Caco-2 (cell line): ENCODE measurements at regions not wholly inside any gene's neighbourhood (a gene's known extent, or its start where the extent isn't known, plus 50 kb on each side); places are given as distances from the start of the nearest gene placed in this dataset.

ENCODE experiments used
- BruUV-seq: library from RNA; stranded (reverse); fragments of 400-500 nt; replicated peaks from 2 replicates; lab custom pipeline; 2021; lab: Mats Ljungman, UMichigan
- CTCF ChIA-PET: fragments of 300-600 bp; sonication (Branson Sonifier 250); formaldehyde crosslinking; loops from one replicate; lab custom pipeline; 2022; ENCODE audit warnings: antibody characterized with exemption; lab: Charles Lee
- POLR2A ChIA-PET: fragments of 300-600 bp; sonication (Branson Sonifier 250); formaldehyde crosslinking; loops from one replicate; lab custom pipeline; 2022; ENCODE audit warnings: antibody characterized with exemption; lab: Charles Lee
- DNase-seq, 2 experiments: peaks; one replicate each; pipeline versions ENCODE4 v3.0.0 to v3.0.0-alpha.2; 2020 to 2022
- H3K27me3 ChIP-seq: replicated peaks from 2 replicates; pipeline ENCODE4 v1.6.0; 2011; ENCODE audit warnings: low read length; ENCODE audit not compliant: control insufficient read depth, insufficient read depth
- H3K36me3 ChIP-seq: 2 replicates; pipeline ENCODE4 v1.5.1; 2011; ENCODE audit warnings: low read length; ENCODE audit not compliant: control insufficient read depth, insufficient read depth
- H3K4me1 ChIP-seq: fragments of 250-450 bp; sonication (Bioruptor Pico); 2 replicates; pipeline ENCODE4 v1.5.1; 2020; ENCODE audit warnings: mild to moderate bottlenecking
- H3K4me3 ChIP-seq: 2 replicates; pipeline ENCODE4 v1.5.1; 2011; ENCODE audit warnings: low read depth, mild to moderate bottlenecking, control low read depth, low read length
- H3K9me3 ChIP-seq: fragments of 250-450 bp; sonication (Bioruptor Pico); 2 replicates; pipeline ENCODE4 v1.5.1; 2020; ENCODE audit warnings: mild to moderate bottlenecking, moderate library complexity
- H3K27ac Mint-ChIP-seq: one replicate; pipeline ENCODE4 v1.8.0; 2022; ENCODE audit warnings: mixed read lengths; ENCODE audit not compliant: unreplicated experiment
- H3K27me3 Mint-ChIP-seq: one replicate; pipeline ENCODE4 v1.8.0; 2022; ENCODE audit warnings: mixed read lengths; ENCODE audit not compliant: insufficient read depth, unreplicated experiment
- H3K36me3 Mint-ChIP-seq: one replicate; pipeline ENCODE4 v1.8.0; 2022; ENCODE audit warnings: mild to moderate bottlenecking, mixed read lengths; ENCODE audit not compliant: insufficient read depth, unreplicated experiment
- H3K4me1 Mint-ChIP-seq: one replicate; pipeline ENCODE4 v1.8.0; 2022; ENCODE audit warnings: low read depth, mixed read lengths; ENCODE audit not compliant: unreplicated experiment
- H3K4me3 Mint-ChIP-seq: one replicate; pipeline ENCODE4 v1.8.0; 2022; ENCODE audit warnings: mild to moderate bottlenecking, moderate library complexity, mixed read lengths; ENCODE audit not compliant: unreplicated experiment
- H3K9me3 Mint-ChIP-seq: one replicate; pipeline ENCODE4 v1.8.0; 2022; ENCODE audit warnings: mixed read lengths; ENCODE audit not compliant: unreplicated experiment
- intact Hi-C: fragments of 100-400 bp; cut with micrococcal nuclease; formaldehyde crosslinking; loops from one replicate; pipeline ENCODE4 v1.10.0; 2022; ENCODE audit not compliant: unreplicated experiment
- TF ChIP-seq, protein P1 (sequence below), 2 experiments: fragments of 200-600 bp in 1 of 2; IDR thresholded peaks; 1 replicate in 1 of 2; 2 replicates in 1 of 2; pipeline versions ENCODE4 v1.5.1 to v1.8.0; 2011 to 2022; ENCODE audit warnings: antibody characterized with exemption in 1 of 2, control low read depth in 1 of 2, inconsistent platforms in 1 of 2, low read depth in 1 of 2, low read length in 1 of 2, mild to moderate bottlenecking in 1 of 2, moderate library complexity in 1 of 2; ENCODE audit not compliant: insufficient read depth in 1 of 2, severe bottlenecking in 1 of 2, unreplicated experiment in 1 of 2

DNA sequence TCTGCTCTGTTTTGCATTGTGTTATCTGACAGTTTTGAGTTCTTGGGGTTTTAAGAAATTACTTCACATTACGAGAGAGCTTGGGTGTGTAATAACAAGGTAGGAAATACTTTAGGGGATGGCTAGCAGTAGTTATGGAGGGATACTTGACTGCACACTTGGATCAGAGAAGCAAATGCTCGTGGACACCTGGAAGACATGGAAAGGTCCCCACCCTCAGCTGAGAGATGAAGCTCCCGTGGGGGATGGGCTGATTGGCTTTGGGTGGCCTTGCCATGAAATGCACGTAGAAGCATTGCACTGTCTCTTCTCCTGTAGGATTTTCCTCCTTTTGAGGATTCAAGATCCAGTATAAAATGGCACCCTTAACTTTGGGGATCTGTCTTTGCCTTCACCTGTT, 61.5 kb upstream of the UNC93A start:
- POLR2A ChIA-PET, result no interaction called here
- no peak for DNase-seq
- intact Hi-C loops, result no loop called here
- Histone ChIP-seq H3K36me3 (no peaks in the 10 kb centered on the region), H3K4me3 (no peak overlapping the region), H3K9me3 (no peaks in the 10 kb centered on the region), H3K4me1 (peaks cover 36% of the 10 kb centered on the region), H3K27me3 (no peaks in the 10 kb centered on the region)
- TF ChIP-seq, protein P1, sequence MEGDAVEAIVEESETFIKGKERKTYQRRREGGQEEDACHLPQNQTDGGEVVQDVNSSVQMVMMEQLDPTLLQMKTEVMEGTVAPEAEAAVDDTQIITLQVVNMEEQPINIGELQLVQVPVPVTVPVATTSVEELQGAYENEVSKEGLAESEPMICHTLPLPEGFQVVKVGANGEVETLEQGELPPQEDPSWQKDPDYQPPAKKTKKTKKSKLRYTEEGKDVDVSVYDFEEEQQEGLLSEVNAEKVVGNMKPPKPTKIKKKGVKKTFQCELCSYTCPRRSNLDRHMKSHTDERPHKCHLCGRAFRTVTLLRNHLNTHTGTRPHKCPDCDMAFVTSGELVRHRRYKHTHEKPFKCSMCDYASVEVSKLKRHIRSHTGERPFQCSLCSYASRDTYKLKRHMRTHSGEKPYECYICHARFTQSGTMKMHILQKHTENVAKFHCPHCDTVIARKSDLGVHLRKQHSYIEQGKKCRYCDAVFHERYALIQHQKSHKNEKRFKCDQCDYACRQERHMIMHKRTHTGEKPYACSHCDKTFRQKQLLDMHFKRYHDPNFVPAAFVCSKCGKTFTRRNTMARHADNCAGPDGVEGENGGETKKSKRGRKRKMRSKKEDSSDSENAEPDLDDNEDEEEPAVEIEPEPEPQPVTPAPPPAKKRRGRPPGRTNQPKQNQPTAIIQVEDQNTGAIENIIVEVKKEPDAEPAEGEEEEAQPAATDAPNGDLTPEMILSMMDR (IDR thresholded peaks at IDR 0.05; ENCODE audit: insufficient read depth in 1 of 2, low read depth in 1 of 2, low read length in 1 of 2, severe bottlenecking in 1 of 2, unreplicated experiment in 1 of 2), result no peak
- Mint-ChIP-seq H3K27me3 (no peaks in the 10 kb centered on the region), H3K4me1 (peaks cover 41% of the 10 kb centered on the region), H3K4me3 (no peak overlapping the region), H3K36me3 (no peaks in the 10 kb centered on the region), H3K9me3 (no peaks in the 10 kb centered on the region), H3K27ac (no peak overlapping the region)
- CTCF ChIA-PET, result no interaction called here
- no TSS peak for BruUV-seq

DNA sequence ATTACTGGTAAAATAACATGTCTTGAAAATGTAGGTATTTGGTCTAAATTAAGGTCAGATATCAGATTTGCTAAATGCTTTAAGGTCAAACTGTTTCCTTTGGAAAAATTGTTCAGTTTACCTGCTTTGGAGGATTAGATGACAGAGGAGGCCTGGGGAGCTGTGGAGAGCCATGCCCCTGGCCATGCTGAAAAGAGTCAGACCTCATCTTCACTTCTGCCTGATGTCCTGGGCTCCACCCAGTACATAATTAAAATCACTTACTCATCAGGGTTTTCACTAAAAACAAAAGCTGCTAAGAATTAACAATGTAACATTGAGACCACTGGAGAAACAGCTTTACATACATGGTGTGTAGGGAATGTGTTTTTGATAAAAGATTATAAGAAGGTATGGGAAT, 60.8 kb upstream of the UNC93A start:
- Histone ChIP-seq H3K36me3 (no peaks in the 10 kb centered on the region), H3K27me3 (no peaks in the 10 kb centered on the region), H3K4me3 (no peak overlapping the region), H3K4me1 (peaks cover 28% of the 10 kb centered on the region), H3K9me3 (no peaks in the 10 kb centered on the region)
- ChIA-PET POLR2A (no interaction called here), CTCF (no interaction called here)
- DNase-seq, result no peak
- Mint-ChIP-seq H3K4me3 (no peak overlapping the region), H3K9me3 (no peaks in the 10 kb centered on the region), H3K27me3 (no peaks in the 10 kb centered on the region), H3K4me1 (peaks cover 35% of the 10 kb centered on the region), H3K36me3 (no peaks in the 10 kb centered on the region), H3K27ac (no peak overlapping the region)
- TF ChIP-seq, protein P1 (IDR thresholded peaks at IDR 0.05; ENCODE audit: insufficient read depth in 1 of 2, low read depth in 1 of 2, low read length in 1 of 2, severe bottlenecking in 1 of 2, unreplicated experiment in 1 of 2), result no peak
- BruUV-seq, result no TSS peak
- intact Hi-C loops, result no loop called here

DNA sequence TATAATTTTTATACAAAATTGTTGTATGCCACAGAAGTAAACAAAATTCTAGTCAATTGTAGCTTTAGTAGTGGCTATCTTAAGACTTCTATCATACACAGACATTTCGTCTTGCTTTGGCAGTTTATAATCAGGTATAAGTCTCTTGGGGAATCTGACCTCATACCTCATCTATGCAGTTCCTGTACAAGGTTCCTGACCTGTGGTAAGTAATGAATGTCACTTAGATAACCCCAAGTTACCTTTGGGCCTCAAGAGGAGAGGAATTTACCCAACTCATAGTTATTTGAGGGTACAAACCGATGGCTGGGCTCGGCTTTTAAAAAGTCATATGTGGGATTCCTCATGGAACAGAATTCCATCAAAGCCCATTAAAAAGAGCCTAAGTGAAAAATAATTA, 58.8 kb upstream of the UNC93A start:
- Mint-ChIP-seq H3K9me3 (no peaks in the 10 kb centered on the region), H3K4me1 (peaks cover 36% of the 10 kb centered on the region), H3K27ac (no peak overlapping the region), H3K36me3 (no peaks in the 10 kb centered on the region), H3K27me3 (no peaks in the 10 kb centered on the region), H3K4me3 (no peak overlapping the region)
- intact Hi-C loops, result loop anchor here (2.0 kb wide), 1 partner anchor 36 kb away; no protein-coding TSS in a partner anchor
- Histone ChIP-seq H3K36me3 (no peaks in the 10 kb centered on the region), H3K27me3 (no peaks in the 10 kb centered on the region), H3K4me3 (no peak overlapping the region), H3K4me1 (peaks cover 25% of the 10 kb centered on the region), H3K9me3 (no peaks in the 10 kb centered on the region)
- no TSS peak for BruUV-seq
- DNase-seq, result no peak
- ChIA-PET POLR2A (no interaction called here), CTCF (no interaction called here)
- TF ChIP-seq, protein P1 (IDR thresholded peaks at IDR 0.05; ENCODE audit: insufficient read depth in 1 of 2, low read depth in 1 of 2, low read length in 1 of 2, severe bottlenecking in 1 of 2, unreplicated experiment in 1 of 2), result no peak
